NCI-H1417 treated with DMSO at 0.1 percent for 48 hours (cell line): ENCODE measurements at regions not wholly inside any gene's neighbourhood (a gene's known extent, or its start where the extent isn't known, plus 50 kb on each side); places are given as distances from the start of the nearest gene placed in this dataset.

ENCODE experiments used
- DNase-seq: peaks from one replicate; lab custom pipeline; 2025; lab: John Stamatoyannopoulos, UW

- DNase-seq: no peak
Measured at GRCh38 chr3:72565593-72565992, 282.7 kb downstream of the SHQ1 start.

GRCh38 chr3:72563690-72564370 is 284.4 kb downstream of the SHQ1 start:
- no peak for DNase-seq

GRCh38 chr3:72560846-72561675 is 287.2 kb downstream of the SHQ1 start:
- DNase-seq: no peak

- DNase-seq: no peak
Measured at GRCh38 chr3:72559385-72559784, 288.9 kb downstream of the SHQ1 start.

GRCh38 chr3:72558001-72558400 is 290.2 kb downstream of the SHQ1 start:
- no peak for DNase-seq

GRCh38 chr3:72555714-72556113 is 292.5 kb downstream of the SHQ1 start:
- DNase-seq: no peak

GRCh38 chr3:72554689-72555088 is 293.6 kb downstream of the SHQ1 start:
- DNase-seq: no peak

- no peak for DNase-seq
Measured at GRCh38 chr3:72553298-72553697, 294.9 kb downstream of the SHQ1 start.

GRCh38 chr3:72550582-72551262 is 297.5 kb downstream of the SHQ1 start:
- DNase-seq: no peak

GRCh38 chr3:72549761-72550581 is 298.3 kb downstream of the SHQ1 start:
- no peak for DNase-seq

GRCh38 chr3:72548981-72549380 is 299.3 kb downstream of the SHQ1 start:
- no peak for DNase-seq

GRCh38 chr3:72548461-72548860 is 299.8 kb downstream of the SHQ1 start:
- no peak for DNase-seq

- DNase-seq: no peak
Measured at GRCh38 chr3:72547183-72547582, 301.1 kb downstream of the SHQ1 start.

- no peak for DNase-seq
Measured at GRCh38 chr3:72544239-72544638, 304.0 kb downstream of the SHQ1 start.

- no peak for DNase-seq
Measured at GRCh38 chr3:72543246-72543645, 305.0 kb downstream of the SHQ1 start.

- no peak for DNase-seq
Measured at GRCh38 chr3:72542781-72543180, 305.5 kb downstream of the SHQ1 start.

- DNase-seq: no peak
Measured at GRCh38 chr3:72539856-72540255, 308.4 kb downstream of the SHQ1 start.

- DNase-seq: no peak
Measured at GRCh38 chr3:72538070-72538745, 310.0 kb downstream of the SHQ1 start.

GRCh38 chr3:72537448-72537847 is 310.8 kb downstream of the SHQ1 start:
- DNase-seq: no peak

- no peak for DNase-seq
Measured at GRCh38 chr3:72536878-72537267, 311.4 kb downstream of the SHQ1 start.

- DNase-seq: no peak
Measured at GRCh38 chr3:72536206-72536877, 311.9 kb downstream of the SHQ1 start.
